ENCODE measurements at regions not wholly inside any gene's neighbourhood (a gene's known extent, or its start where the extent isn't known, plus 50 kb on each side); places are given as distances from the start of the nearest gene placed in this dataset.

GRCh38 chr4:138945401-138945800 is 70.2 kb upstream of the NOCT start:
- TF ChIP-seq POLR2A (IDR thresholded peaks at IDR 0.05; ENCODE audit: low read length) (no peak), GATA1 (IDR thresholded peaks at IDR 0.05; ENCODE audit: low read depth, low read length) (no peak)
